Activated CD8-positive, alpha-beta memory T cell treated with anti-CD3 and anti-CD28 coated beads, Interleukin-2, amount 50 U/mL, for 1 hour (primary cell): ENCODE measurements at regions not wholly inside any gene's neighbourhood (a gene's known extent, or its start where the extent isn't known, plus 50 kb on each side); places are given as distances from the start of the nearest gene placed in this dataset.

Experiments used
- DNase-seq: peaks from one replicate; pipeline ENCODE4 v3.0.0-alpha.2; 2020; ENCODE audit errors: extremely low read depth

GRCh38 chr4:183763990-183764754 is 105.1 kb downstream of the TRAPPC11 start:
- no peak for DNase-seq

- no peak for DNase-seq
Observed at GRCh38 chr4:183765251-183765911, 106.3 kb downstream of the TRAPPC11 start.

GRCh38 chr4:183766140-183766539 is 107.0 kb downstream of the TRAPPC11 start:
- DNase-seq, result no peak

GRCh38 chr4:183770906-183771305 is 111.8 kb downstream of the TRAPPC11 start:
- DNase-seq, result no peak

GRCh38 chr4:183772361-183772760 is 113.3 kb downstream of the TRAPPC11 start:
- DNase-seq, result no peak

- no peak for DNase-seq
Observed at GRCh38 chr4:183773790-183774189, 114.7 kb downstream of the TRAPPC11 start.

- no peak for DNase-seq
Observed at GRCh38 chr4:183783306-183783705, 121.8 kb upstream of the STOX2 start.

- DNase-seq, result no peak
Observed at GRCh38 chr4:183783991-183784553, 121.0 kb upstream of the STOX2 start.

GRCh38 chr4:183788308-183788905 is 116.7 kb upstream of the STOX2 start:
- DNase-seq, result no peak

GRCh38 chr4:183789657-183790056 is 115.5 kb upstream of the STOX2 start:
- DNase-seq, result no peak

- no peak for DNase-seq
Observed at GRCh38 chr4:183790661-183791060, 114.4 kb upstream of the STOX2 start.

GRCh38 chr4:183797011-183797444 is 108.1 kb upstream of the STOX2 start:
- no peak for DNase-seq

- no peak for DNase-seq
Observed at GRCh38 chr4:183797445-183798300, 107.4 kb upstream of the STOX2 start.

- DNase-seq, result no peak
Observed at GRCh38 chr4:183798301-183799253, 106.5 kb upstream of the STOX2 start.

GRCh38 chr4:183801457-183802165 is 103.5 kb upstream of the STOX2 start:
- no peak for DNase-seq

GRCh38 chr4:183806341-183806740 is 98.8 kb upstream of the STOX2 start:
- no peak for DNase-seq

- no peak for DNase-seq
Observed at GRCh38 chr4:183807420-183808096, 97.5 kb upstream of the STOX2 start.

- DNase-seq, result no peak
Observed at GRCh38 chr4:183808097-183808456, 97.0 kb upstream of the STOX2 start.

GRCh38 chr4:183812567-183812966 is 92.5 kb upstream of the STOX2 start:
- DNase-seq, result no peak
